NCI-H226 (cell line): ENCODE measurements at regions not wholly inside any gene's neighbourhood (a gene's known extent, or its start where the extent isn't known, plus 50 kb on each side); places are given as distances from the start of the nearest gene placed in this dataset.
A peak's percentile ranks its signal among the peaks of the same experiment; 100 is the strongest.

Source experiments
- DNase-seq: peaks from one replicate; pipeline ENCODE4 v3.0.0-alpha.2; 2015

GRCh38 chr2:103103678-103104077, 341.8 kb downstream of the TMEM182 start:
- no peak for DNase-seq

GRCh38 chr2:103119352-103119751, 357.5 kb downstream of the TMEM182 start:
- DNase-seq, result no peak

DNA sequence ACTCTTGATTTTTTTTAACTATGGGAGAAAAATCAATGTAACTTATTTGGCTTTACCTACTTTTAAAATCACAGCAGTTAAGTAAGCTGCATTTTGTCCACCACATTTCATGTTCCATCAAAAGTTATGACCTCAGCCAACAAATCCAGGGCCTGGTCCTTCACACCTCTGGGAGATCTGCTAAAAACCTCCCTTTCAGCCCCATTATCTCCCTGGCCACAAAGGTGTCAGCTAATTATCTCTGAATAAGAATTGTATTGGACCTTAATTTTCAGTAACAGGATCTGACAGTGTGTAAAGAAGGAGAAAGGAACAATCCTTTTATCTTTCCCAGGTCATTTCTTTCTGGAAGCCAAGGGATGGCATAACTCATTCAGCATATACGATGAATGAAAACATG, 359.3 kb downstream of the TMEM182 start:
- no peak for DNase-seq

- no peak for DNase-seq
Observed at GRCh38 chr2:103123516-103123915, 361.7 kb downstream of the TMEM182 start.

GRCh38 chr2:103130857-103131256, 369.0 kb downstream of the TMEM182 start:
- no peak for DNase-seq

DNA sequence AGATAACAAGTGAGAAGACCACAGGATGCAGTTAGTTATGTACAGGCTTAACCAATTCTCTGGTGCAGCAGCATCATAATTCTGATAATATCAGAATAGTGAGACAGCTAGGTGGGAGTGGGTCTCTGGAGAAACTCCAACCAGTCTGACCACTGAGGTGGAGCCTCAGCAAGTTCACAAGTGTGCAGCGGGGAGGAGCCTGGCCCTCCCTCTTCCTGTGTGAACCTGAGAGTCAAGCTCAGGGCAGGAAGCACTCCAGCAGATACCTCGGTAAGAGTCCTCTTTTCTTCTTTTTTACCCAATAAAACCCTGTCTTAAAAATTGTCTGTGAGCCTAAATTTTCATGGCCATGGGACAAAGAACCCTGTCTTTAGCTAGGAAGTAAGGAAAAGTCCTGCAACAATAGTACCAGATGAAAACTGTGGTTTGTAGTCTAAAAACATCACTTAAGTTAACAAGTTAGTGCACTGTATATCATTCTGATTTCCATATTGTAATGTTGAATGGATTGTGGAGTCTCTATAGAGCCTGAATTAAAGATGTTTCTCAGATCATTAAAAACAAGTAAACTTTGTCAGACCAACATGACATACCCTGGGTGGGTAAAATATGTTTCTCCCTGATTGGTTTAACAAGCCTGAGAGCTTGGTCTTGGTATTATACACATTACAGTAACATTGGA, 370.8 kb downstream of the TMEM182 start:
- no peak for DNase-seq

DNA sequence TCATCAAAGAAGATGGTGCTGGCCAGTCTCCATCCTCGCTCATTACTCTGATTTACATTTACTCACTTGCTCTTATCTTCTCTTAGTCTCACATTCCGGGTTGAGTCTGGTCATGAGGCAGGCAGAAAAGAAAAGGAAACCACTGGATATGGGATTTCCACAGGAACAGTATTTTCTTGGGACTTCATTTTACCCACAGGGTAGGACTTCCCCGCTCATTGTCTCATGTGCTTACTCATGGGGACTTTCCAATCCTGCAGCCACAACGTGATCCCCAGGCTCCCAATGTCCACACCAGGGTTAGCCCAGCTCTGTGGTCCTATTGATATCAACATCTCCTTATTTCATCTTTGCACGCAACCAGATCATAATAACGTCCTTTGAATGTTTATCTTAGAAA, 373.8 kb downstream of the TMEM182 start:
- DNase-seq, result no peak

DNA sequence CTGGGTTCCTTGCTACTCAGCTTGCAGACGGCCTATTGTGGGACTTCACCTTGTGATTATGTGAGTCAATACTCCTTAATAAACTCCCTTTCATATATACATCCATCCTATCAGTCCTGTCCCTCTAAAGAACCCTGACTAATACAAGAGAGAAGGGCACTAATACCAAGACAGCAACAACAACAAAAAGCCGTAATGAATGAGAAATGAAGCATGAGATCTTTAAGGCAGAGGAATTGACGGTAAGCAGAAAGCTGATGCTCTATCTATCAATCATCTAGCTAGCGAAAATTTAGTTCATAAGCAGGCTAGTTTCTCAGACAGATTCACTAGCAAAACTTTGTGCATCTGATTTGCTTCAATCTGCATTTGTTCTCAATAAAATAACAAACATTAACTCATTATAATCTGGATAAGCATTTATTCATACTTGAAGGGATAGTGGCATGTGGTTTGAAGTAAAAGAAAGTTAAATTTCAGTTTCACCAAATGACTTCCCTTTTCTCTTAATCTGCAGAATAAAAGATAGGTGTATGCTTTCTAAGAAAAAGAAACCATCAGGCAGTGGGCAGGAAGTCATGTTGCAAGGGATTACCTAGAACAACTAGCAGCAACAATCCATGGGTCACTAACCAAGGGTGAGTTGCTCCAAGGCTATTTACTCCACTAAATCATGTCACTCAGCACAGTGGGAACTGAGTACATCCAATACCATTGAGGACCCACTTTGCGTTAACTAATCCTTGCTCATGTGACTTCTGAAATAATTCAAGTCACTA, 376.5 kb downstream of the TMEM182 start:
- DNase-seq, result no peak

- DNase-seq, result no peak
Observed at GRCh38 chr2:103139628-103140268, 377.9 kb downstream of the TMEM182 start.

GRCh38 chr2:103144837-103145236, 383.0 kb downstream of the TMEM182 start:
- no peak for DNase-seq

DNA sequence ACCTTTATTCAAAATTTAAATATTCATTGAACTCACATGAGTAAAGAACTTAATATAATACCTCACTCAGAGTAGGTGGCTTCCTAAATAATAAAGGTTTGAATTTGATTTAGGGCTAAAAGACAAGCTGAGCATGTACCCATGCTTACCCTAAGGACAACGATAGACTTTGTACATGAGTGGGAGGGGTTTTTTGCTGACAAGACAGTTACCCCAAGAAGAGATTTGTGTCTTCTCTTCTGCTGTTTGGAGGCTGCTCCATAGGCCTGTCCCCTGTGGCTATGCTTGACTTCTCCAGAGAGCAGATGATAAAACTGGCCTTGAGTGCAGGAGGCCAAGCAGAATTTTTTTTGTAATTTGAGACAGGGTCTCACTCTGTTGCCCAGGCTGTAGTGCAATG, 383.9 kb downstream of the TMEM182 start:
- DNase-seq, result no peak

GRCh38 chr2:103151046-103151445, 389.2 kb downstream of the TMEM182 start:
- DNase-seq, result no peak

DNA sequence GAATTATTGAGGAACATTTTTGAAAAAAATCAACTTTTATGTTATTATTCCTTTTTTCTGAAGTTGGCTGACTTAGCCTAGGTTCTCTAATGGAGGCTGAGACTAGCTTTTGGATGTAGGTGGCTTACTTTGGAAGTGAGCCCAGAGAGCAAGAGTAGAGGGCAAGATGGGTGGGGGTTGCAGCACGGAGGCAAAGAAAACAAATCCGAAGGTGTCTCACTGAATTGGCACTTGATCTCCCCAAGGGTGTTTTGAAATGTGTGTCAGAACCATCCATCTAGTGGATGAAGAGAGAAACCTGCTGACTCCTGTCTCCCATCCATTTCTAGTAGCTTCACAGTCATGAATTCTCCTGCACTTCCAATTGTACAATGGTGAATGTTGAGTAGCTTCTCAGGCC, 390.7 kb downstream of the TMEM182 start:
- no peak for DNase-seq

GRCh38 chr2:103153580-103154284, 391.9 kb downstream of the TMEM182 start:
- DNase-seq, result no peak

DNA sequence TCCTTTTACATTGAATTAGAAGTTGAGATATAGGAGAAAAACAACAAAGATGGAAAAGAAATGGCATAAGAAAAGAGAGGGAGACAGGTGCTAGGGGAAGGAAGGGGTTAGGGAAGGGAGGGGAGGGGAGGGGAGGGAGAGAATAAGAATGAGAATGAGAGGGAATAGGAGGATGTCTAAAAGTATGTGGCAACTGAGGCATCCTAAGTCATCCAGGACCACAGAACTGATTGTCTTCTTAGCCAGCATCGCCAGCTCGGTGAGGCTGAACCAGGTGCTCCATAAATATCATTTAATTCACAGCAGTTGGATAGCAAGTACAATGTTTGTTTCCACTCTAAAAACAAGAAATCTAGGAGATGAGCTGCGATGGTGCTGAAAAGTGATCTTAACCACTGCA, 393.5 kb downstream of the TMEM182 start:
- no peak for DNase-seq

DNA sequence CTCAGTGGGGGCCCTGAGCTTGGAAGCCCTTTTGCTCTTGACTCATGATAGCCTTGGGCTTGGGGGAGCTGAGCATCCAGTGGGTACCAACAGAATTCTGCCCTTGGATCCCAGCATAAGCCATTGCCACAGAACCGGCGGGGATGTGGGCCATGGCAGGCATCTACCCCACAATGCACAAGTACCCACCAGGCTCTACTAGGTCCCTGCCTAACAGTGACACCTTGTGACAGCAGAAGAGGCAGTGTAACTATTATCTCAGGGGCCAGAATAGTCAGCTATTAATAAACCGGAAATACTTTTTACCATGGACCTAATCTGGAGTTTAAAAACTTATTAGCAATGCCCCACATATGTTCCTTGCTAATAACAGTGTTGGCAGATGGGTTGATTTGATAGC, 397.2 kb downstream of the TMEM182 start:
- no peak for DNase-seq

DNA sequence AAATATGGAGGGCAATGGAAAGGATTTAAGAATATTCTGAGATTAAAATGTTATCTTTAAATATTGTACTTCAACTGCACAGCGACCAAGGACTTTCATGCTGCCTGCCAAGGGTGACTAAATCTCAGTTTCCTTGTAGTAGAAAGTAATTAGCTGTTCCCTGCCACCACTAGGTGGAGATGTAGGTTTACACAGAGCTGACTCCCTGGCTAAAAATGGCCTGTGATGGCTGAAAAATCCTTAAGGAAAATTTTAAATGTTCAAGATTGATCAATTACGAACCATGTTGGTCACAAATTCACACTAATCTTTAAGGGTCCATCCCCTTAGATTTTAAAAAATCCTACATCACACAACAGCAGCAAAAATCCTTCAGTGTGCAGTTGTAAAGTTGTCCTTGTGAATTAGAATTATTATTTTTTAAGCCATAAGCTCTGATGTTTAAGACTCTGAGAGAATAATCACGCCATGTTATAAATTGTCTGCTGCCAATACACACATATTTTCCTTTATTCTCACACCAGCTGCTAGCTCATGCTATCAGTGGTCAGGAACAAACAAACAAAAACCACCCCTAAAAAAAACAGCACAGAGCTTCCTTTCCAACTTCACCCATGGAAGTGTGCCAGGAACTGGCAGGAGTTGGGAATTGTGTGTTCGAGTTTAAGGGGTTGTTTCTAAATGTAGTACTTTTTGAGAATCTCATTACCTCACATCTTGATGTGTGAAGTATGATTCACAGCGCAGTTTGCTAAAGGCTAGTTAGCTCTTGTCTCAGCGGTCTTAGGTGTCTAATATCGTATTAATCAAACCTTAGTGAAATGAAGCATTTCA, 399.8 kb downstream of the TMEM182 start:
- DNase-seq, result peak; percentile 4

DNA sequence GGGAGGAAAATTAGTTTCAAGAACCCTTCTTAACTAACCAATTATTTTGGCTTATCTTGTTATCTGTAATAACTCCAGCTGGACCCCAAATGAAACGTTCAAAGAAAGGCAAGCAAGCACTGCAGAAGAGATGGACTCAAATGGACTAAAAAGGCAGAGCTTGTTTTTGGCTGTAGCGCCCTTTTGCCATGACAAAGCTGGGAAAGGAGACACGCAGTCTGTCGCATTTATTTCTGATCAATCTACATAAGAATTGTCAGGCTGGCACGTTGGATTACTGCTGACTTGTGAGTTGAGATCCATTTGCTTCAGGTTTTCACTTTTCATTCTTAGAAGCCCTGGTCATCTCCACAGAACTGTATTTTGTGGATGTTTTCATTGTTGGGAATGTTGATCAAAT, 402.9 kb downstream of the TMEM182 start:
- no peak for DNase-seq

DNA sequence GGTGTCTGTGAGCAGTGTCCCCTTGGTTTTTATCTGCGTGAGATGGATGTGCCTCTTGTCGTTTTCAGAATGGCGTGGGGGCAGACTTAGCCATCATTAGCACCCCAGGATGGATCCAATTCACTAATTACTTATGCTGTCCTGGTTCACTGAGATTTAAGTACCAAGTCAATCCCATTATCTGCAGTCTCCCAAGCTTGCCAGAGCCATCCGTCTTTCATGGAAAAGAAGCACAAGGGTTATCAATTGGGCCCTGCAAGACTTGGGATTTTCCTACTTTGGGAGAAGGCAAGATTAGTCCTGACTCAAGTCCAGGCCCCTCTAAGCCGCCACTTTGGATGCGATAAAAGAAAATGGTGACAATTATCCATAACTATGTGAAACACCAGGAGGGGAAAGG, 404.0 kb downstream of the TMEM182 start:
- no peak for DNase-seq

DNA sequence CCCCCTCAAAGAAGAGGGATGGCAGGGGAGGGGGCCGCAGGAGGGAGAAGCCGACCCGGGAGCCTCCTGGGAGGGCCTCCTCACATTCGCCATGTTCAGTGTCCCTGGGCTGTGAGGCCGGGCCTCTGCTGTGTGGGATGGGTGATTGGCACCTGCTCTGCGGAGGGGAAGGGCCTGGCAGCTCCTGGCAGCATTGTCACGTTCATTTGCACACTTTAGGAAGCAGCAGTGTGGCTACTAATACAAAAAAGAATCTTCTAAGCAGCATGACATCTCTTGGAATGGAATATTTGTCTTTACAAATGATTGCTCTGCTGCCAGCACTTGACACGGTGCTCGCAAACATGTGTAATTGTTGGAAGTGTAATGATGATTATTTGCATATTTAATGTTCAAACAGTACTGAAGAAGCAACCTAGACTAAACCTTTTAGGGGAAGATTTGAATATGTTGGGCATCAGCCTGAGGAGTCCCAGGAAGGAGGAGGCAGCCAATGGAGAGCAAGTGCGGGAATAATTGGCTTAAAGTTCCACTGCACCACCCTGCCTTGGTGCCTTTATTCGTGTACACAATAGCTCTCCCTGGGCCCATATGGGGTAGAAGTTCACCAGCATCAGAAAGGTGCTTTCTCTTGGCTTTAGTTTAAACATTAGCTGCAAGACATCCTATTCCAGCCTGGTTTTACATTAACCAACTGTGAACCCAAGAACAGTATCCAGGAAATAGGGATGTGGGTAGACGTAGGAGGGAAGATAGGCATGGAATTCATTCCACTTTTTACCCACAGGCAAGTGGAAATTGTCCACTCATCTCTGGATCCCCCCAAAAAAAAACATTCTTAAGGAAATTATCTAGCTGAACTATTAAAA, 404.9 kb downstream of the TMEM182 start:
- no peak for DNase-seq

DNA sequence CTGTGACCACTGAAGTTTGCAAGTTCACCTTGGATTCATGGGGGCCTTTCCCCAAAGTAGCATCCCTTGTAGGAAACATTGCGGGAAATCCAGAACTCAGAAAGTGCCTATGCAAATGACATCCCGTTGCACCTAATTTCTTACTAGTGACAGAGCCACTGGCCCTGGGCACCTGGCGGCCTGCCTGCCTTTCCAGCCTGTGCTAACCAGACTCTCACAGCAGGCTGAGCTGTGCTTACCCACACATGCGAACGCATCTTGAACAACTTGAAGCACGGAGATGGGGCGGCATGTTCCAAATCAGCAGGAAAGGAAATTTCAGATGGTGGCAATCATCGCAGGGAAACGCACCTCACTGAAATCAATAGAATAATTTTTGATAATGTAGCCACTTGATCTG, 405.8 kb downstream of the TMEM182 start:
- DNase-seq, result no peak

DNA sequence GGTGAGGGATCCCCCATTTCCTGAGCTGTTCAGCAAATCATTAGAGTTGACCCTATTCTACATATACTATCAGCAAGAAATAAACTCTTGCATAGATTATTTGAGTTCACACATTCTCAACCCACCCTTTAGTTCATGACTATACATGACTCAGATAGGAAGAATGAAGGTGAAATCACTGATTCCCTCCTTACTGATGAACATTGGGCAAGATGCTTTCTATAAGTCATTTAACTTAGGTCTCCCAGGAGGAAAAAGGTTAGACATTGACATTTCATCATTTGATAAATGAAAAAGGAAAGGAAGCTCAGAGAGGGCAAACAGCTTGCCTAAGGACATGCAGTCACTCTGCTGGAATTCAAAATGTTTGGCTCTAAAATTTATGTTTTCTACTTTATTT, 408.0 kb downstream of the TMEM182 start:
- no peak for DNase-seq
